ENCODE measurements at regions not wholly inside any gene's neighbourhood (a gene's known extent, or its start where the extent isn't known, plus 50 kb on each side); places are given as distances from the start of the nearest gene placed in this dataset.

GRCh38 chr2:145765874-145766273, 1246.0 kb upstream of the ZEB2 start:
- no peaks in the 10 kb centered on the region for H3K9me3 Mint-ChIP-seq (ENCODE audit: low read depth)
- H3K4me1 Mint-ChIP-seq (ENCODE audit: low read depth), result peaks cover 9% of the 10 kb centered on the region
- H3K4me3 Mint-ChIP-seq (ENCODE audit: unreplicated experiment), result no peak overlapping the region
- H3K36me3 Mint-ChIP-seq (ENCODE audit: low read depth), result no peaks in the 10 kb centered on the region
- DNase-seq (ENCODE audit: low spot score), result no peak
- H3K27ac Mint-ChIP-seq (ENCODE audit: unreplicated experiment), result no peak overlapping the region
- H3K27me3 Mint-ChIP-seq (ENCODE audit: low read depth), result no peaks in the 10 kb centered on the region
- TF ChIP-seq, protein P1, sequence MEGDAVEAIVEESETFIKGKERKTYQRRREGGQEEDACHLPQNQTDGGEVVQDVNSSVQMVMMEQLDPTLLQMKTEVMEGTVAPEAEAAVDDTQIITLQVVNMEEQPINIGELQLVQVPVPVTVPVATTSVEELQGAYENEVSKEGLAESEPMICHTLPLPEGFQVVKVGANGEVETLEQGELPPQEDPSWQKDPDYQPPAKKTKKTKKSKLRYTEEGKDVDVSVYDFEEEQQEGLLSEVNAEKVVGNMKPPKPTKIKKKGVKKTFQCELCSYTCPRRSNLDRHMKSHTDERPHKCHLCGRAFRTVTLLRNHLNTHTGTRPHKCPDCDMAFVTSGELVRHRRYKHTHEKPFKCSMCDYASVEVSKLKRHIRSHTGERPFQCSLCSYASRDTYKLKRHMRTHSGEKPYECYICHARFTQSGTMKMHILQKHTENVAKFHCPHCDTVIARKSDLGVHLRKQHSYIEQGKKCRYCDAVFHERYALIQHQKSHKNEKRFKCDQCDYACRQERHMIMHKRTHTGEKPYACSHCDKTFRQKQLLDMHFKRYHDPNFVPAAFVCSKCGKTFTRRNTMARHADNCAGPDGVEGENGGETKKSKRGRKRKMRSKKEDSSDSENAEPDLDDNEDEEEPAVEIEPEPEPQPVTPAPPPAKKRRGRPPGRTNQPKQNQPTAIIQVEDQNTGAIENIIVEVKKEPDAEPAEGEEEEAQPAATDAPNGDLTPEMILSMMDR (IDR thresholded peaks at IDR 0.05), result no peak

- no peak for DNase-seq (ENCODE audit: low spot score)
- H3K27ac Mint-ChIP-seq (ENCODE audit: unreplicated experiment), result no peak overlapping the region
- peaks cover 21% of the 10 kb centered on the region for H3K4me1 Mint-ChIP-seq (ENCODE audit: low read depth)
- H3K4me3 Mint-ChIP-seq (ENCODE audit: unreplicated experiment), result no peak overlapping the region
- H3K9me3 Mint-ChIP-seq (ENCODE audit: low read depth), result no peaks in the 10 kb centered on the region
- no peaks in the 10 kb centered on the region for H3K36me3 Mint-ChIP-seq (ENCODE audit: low read depth)
- TF ChIP-seq, protein P1 (IDR thresholded peaks at IDR 0.05), result no peak
- H3K27me3 Mint-ChIP-seq (ENCODE audit: low read depth), result no peaks in the 10 kb centered on the region
These were observed 1244.7 kb upstream of the ZEB2 start for GRCh38 chr2:145764631-145765030.

DNA sequence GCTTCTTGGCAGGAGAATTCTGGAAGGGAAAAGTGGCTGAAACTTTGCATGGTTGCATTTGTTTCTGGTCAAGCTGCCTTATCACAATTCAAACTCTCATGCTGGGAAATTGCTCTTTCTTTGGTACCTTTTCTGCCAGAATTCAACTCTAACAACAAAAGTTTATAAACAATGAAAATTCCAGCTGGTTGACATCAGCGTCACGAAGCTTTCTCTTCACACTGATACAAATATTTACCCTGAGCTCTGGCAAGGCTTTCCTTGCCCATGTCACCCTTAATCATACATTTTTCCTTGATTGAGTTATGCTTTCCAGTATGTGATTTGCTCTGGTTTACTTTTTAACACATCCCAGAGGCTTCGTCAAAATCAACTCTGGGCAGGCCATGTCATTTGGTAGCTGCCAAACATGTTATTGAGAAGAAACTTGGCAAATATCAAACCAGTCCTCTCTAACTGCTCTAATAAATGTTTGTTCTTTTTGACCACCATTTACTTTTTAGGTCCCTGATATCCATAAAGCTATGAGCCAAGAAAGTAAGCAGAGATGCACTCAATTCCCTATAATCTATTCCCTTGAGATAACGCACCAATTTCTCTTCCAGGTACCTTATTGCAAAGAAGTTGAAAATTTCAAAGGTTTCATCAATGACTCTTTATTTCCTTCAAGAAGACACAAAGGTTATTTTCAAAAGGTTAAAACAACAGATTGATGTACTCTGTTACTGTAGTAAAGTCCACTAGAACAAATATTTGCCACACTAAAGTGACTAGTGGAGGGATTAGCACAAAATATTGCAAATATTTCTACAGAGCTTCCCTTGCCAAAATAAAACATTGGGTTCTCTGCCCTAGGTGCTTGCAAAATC, 1241.1 kb upstream of the ZEB2 start:
- no peak for DNase-seq (ENCODE audit: low spot score)

DNA sequence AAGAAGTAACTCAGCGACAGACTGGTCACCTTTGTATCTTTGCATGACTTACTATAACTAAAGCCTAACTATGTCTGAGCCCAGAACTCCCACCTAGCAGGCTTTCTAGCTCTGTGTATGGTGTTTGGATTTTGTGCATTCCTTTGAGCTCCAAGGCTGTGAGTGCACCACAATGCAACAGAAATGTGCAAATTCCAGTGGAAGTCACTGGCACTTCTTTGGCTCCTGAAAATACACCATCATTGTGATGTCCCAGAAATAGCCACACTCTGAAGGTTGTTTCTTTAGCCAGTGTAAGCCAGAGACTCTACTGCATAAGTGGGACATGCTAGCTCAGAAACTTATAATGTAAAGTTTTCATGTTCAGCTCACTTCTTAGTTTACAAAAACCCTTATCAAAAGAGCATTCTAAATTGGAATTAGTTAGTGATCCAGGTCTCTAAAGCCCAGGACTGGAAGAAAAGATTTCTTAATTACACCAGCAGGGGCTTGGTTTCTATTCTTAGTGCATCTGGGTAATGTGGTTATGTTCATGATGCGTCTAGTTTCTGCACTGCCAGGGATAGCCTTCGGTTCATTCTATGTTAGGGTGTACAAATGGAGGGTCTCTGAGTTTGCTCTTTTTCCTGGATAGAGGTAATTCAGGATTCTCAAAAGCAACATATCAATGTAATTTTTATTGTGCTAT, 1239.5 kb upstream of the ZEB2 start:
- no peaks in the 10 kb centered on the region for H3K27me3 Mint-ChIP-seq (ENCODE audit: low read depth)
- DNase-seq (ENCODE audit: low spot score), result no peak
- no peak overlapping the region for H3K4me3 Mint-ChIP-seq (ENCODE audit: unreplicated experiment)
- no peaks in the 10 kb centered on the region for H3K9me3 Mint-ChIP-seq (ENCODE audit: low read depth)
- H3K4me1 Mint-ChIP-seq (ENCODE audit: low read depth), result peaks cover 23% of the 10 kb centered on the region
- H3K36me3 Mint-ChIP-seq (ENCODE audit: low read depth), result no peaks in the 10 kb centered on the region
- TF ChIP-seq, protein P1 (IDR thresholded peaks at IDR 0.05), result no peak
- no peak overlapping the region for H3K27ac Mint-ChIP-seq (ENCODE audit: unreplicated experiment)

More for the DNA sequence above, 1241.1 kb upstream of the ZEB2 start:
- Mint-ChIP-seq H3K27me3 (ENCODE audit: low read depth) (no peaks in the 10 kb centered on the region), H3K36me3 (ENCODE audit: low read depth) (no peaks in the 10 kb centered on the region), H3K27ac (ENCODE audit: unreplicated experiment) (peak overlapping the region; percentile 22), H3K4me1 (ENCODE audit: low read depth) (peaks cover 28% of the 10 kb centered on the region), H3K9me3 (ENCODE audit: low read depth) (no peaks in the 10 kb centered on the region), H3K4me3 (ENCODE audit: unreplicated experiment) (no peak overlapping the region)
- TF ChIP-seq, protein P1 (IDR thresholded peaks at IDR 0.05), result no peak

- H3K36me3 Mint-ChIP-seq (ENCODE audit: low read depth), result no peaks in the 10 kb centered on the region
- DNase-seq (ENCODE audit: low spot score), result no peak
- no peak overlapping the region for H3K4me3 Mint-ChIP-seq (ENCODE audit: unreplicated experiment)
- no peak overlapping the region for H3K27ac Mint-ChIP-seq (ENCODE audit: unreplicated experiment)
- peaks cover 35% of the 10 kb centered on the region for H3K4me1 Mint-ChIP-seq (ENCODE audit: low read depth)
- no peaks in the 10 kb centered on the region for H3K9me3 Mint-ChIP-seq (ENCODE audit: low read depth)
- H3K27me3 Mint-ChIP-seq (ENCODE audit: low read depth), result no peaks in the 10 kb centered on the region
- TF ChIP-seq, protein P1 (IDR thresholded peaks at IDR 0.05), result no peak
These were observed 1237.8 kb upstream of the ZEB2 start for GRCh38 chr2:145757503-145758246.
